GM23338 (cell line): ENCODE measurements at regions not wholly inside any gene's neighbourhood (a gene's known extent, or its start where the extent isn't known, plus 50 kb on each side); places are given as distances from the start of the nearest gene placed in this dataset.

Source experiments
- ATAC-seq: fragments of 200-7000 bp; cut with Tn5 transposase; 3 replicates; pipeline ENCODE4 v1.9.1; 2020
- DNase-seq: peaks from one replicate; pipeline ENCODE4 v3.0.0-alpha.2; 2015; ENCODE audit warnings: low spot score
- H2AFZ ChIP-seq: fragments of 200-600 bp; sonication (generic); 2 replicates; pipeline ENCODE4 v1.8.0; 2016; ENCODE audit warnings: antibody characterized with exemption, mild to moderate bottlenecking, moderate library complexity
- H3F3A ChIP-seq: fragments of 200-600 bp; sonication (generic); replicated peaks from 2 replicates; pipeline ENCODE4 v1.8.0; 2017; ENCODE audit warnings: antibody characterized with exemption, mixed run types, low read depth
- H3K27ac ChIP-seq: fragments of 200-600 bp; sonication (generic); 2 replicates; pipeline ENCODE4 v1.6.1; 2016; ENCODE audit warnings: low read depth
- H3K27me3 ChIP-seq: fragments of 200-600 bp; sonication (generic); 2 replicates; pipeline ENCODE4 v1.8.0; 2016; ENCODE audit warnings: mild to moderate bottlenecking, mixed run types, moderate library complexity; ENCODE audit not compliant: insufficient read depth
- H3K36me3 ChIP-seq: fragments of 200-600 bp; sonication (generic); 2 replicates; pipeline ENCODE4 v1.8.0; 2016; ENCODE audit warnings: mild to moderate bottlenecking; ENCODE audit not compliant: insufficient read depth
- H3K4me1 ChIP-seq: fragments of 200-600 bp; sonication (generic); 2 replicates; pipeline ENCODE4 v1.8.0; 2016; ENCODE audit warnings: mild to moderate bottlenecking, moderate library complexity; ENCODE audit not compliant: insufficient read depth
- H3K4me2 ChIP-seq: fragments of 200-600 bp; sonication (generic); 2 replicates; pipeline ENCODE4 v1.7.1; 2017; ENCODE audit warnings: mixed run types
- H3K4me3 ChIP-seq: fragments of 200-600 bp; sonication (generic); 2 replicates; pipeline ENCODE4 v1.6.1; 2016; ENCODE audit warnings: mixed run types
- H3K79me2 ChIP-seq: fragments of 200-600 bp; sonication (generic); replicated peaks from 2 replicates; pipeline ENCODE4 v1.8.0; 2017; ENCODE audit warnings: mild to moderate bottlenecking; ENCODE audit not compliant: insufficient read depth
- H3K9me2 ChIP-seq: fragments of 200-600 bp; sonication (generic); 2 replicates; pipeline ENCODE4 v1.8.0; 2017; ENCODE audit not compliant: insufficient read depth
- H4K20me1 ChIP-seq: fragments of 200-600 bp; sonication (generic); replicated peaks from 2 replicates; pipeline ENCODE4 v1.8.0; 2017; ENCODE audit warnings: mild to moderate bottlenecking; ENCODE audit not compliant: insufficient read depth
- H3K27ac Mint-ChIP-seq: 2 replicates; pipeline ENCODE4 v1.8.0; 2020; ENCODE audit warnings: inconsistent platforms, mild to moderate bottlenecking, moderate library complexity, mixed read lengths
- H3K27me3 Mint-ChIP-seq: 3 replicates; pipeline ENCODE4 v1.8.0; 2022; ENCODE audit warnings: low read depth, mild to moderate bottlenecking, moderate library complexity, mixed read lengths, inconsistent platforms; ENCODE audit not compliant: insufficient read depth, poor library complexity
- H3K36me3 Mint-ChIP-seq: 3 replicates; pipeline ENCODE4 v1.8.0; 2021; ENCODE audit warnings: low read depth, mild to moderate bottlenecking, inconsistent platforms, moderate library complexity, mixed read lengths
- H3K4me1 Mint-ChIP-seq: 3 replicates; pipeline ENCODE4 v1.8.0; 2020; ENCODE audit warnings: mild to moderate bottlenecking, inconsistent platforms, mixed read lengths
- H3K4me3 Mint-ChIP-seq: 3 replicates; pipeline ENCODE4 v1.8.0; 2021; ENCODE audit warnings: moderate library complexity, mild to moderate bottlenecking, inconsistent platforms, mixed read lengths
- H3K9me3 Mint-ChIP-seq: 3 replicates; pipeline ENCODE4 v1.8.0; 2020; ENCODE audit warnings: moderate library complexity, mild to moderate bottlenecking, inconsistent platforms, mixed read lengths
- CREB1 ChIP-seq: fragments of 250-450 bp; sonication (Bioruptor Pico); IDR thresholded peaks from 2 replicates; pipeline ENCODE4 v1.5.0; 2020; ENCODE audit warnings: low read depth, mild to moderate bottlenecking, moderate library complexity
- ETS1 ChIP-seq: IDR thresholded peaks from 2 replicates; pipeline ENCODE4 v1.6.1; 2016; ENCODE audit warnings: antibody characterized with exemption
- EZH2 ChIP-seq: fragments of 200-600 bp; sonication (generic); IDR thresholded peaks from one replicate; pipeline ENCODE4 v1.8.0; 2017; ENCODE audit warnings: antibody characterized with exemption, mild to moderate bottlenecking, low read depth; ENCODE audit not compliant: unreplicated experiment
- EZH2phosphoT487 ChIP-seq: fragments of 200-600 bp; sonication (generic); IDR thresholded peaks from one replicate; pipeline ENCODE4 v1.8.1; 2018; ENCODE audit warnings: antibody characterized with exemption; ENCODE audit not compliant: unreplicated experiment
- JUNB ChIP-seq: IDR thresholded peaks from one replicate; pipeline ENCODE4 v1.6.1; 2016; ENCODE audit warnings: antibody characterized with exemption; ENCODE audit not compliant: unreplicated experiment
- NANOG ChIP-seq: IDR thresholded peaks from 2 replicates; pipeline ENCODE4 v1.6.1; 2016; ENCODE audit warnings: antibody characterized with exemption, borderline replicate concordance
- POLR2AphosphoS5 ChIP-seq: IDR thresholded peaks from 2 replicates; pipeline ENCODE4 v1.6.1; 2016; ENCODE audit warnings: antibody characterized with exemption, low read depth
- STAT1 ChIP-seq: IDR thresholded peaks from one replicate; pipeline ENCODE4 v1.6.1; 2016; ENCODE audit warnings: antibody characterized with exemption; ENCODE audit not compliant: unreplicated experiment
- ZNF114 ChIP-seq: fragments of 250-450 bp; sonication (Bioruptor Pico); IDR thresholded peaks from 2 replicates; pipeline ENCODE4 v1.5.0; 2020; ENCODE audit warnings: mild to moderate bottlenecking, moderate library complexity
- ZNF331 ChIP-seq: fragments of 250-450 bp; sonication (Bioruptor Pico); IDR thresholded peaks from 2 replicates; pipeline ENCODE4 v1.5.0; 2020; ENCODE audit warnings: low read depth, mild to moderate bottlenecking, moderate library complexity
- ZNF462 ChIP-seq: fragments of 250-450 bp; sonication (Bioruptor Pico); IDR thresholded peaks from 2 replicates; pipeline ENCODE4 v1.5.0; 2020; ENCODE audit warnings: mild to moderate bottlenecking, moderate library complexity
- TF ChIP-seq, protein P1 (sequence below), 2 experiments: fragments of 200-600 bp in 1 of 2; sonication (generic) in 1 of 2; conservative IDR thresholded peaks; 2 replicates each; pipeline versions ENCODE4 v1.5.1 to v1.6.1; 2016 to 2017; ENCODE audit warnings: antibody characterized with exemption in 2 of 2, low read depth in 2 of 2, mild to moderate bottlenecking in 2 of 2, moderate library complexity in 1 of 2
- TF ChIP-seq, protein P2 (sequence below): IDR thresholded peaks from one replicate; pipeline ENCODE4 v1.6.1; 2018; ENCODE audit warnings: antibody characterized with exemption; ENCODE audit not compliant: unreplicated experiment

- no peaks in the 10 kb centered on the region for H4K20me1 ChIP-seq
- H3K9me3 Mint-ChIP-seq: no peaks in the 10 kb centered on the region
- no peak for ATAC-seq
- no peak overlapping the region for H3K27ac ChIP-seq
- H3K4me2 ChIP-seq: no peak overlapping the region
- H3K79me2 ChIP-seq: no peaks in the 10 kb centered on the region
- H3K27me3 ChIP-seq: no peaks in the 10 kb centered on the region
- H3K4me3 ChIP-seq: no peak overlapping the region
- H3K4me1 ChIP-seq: no peaks in the 10 kb centered on the region
- H3K27ac Mint-ChIP-seq: no peak overlapping the region
- H3K4me1 Mint-ChIP-seq: no peaks in the 10 kb centered on the region; the same call in 2 of the 3 replicates
- H2AFZ ChIP-seq: no peak overlapping the region
- H3K36me3 Mint-ChIP-seq: no peaks in the 10 kb centered on the region
- H3K4me3 Mint-ChIP-seq: no peak overlapping the region
- DNase-seq: no peak
- no peaks in the 10 kb centered on the region; the same call in 1 of the 2 replicates for H3K9me2 ChIP-seq
- H3F3A ChIP-seq: no peaks in the 10 kb centered on the region
- TF ChIP-seq EZH2: no peak
- TF ChIP-seq NANOG: no peak
- no peak for TF ChIP-seq POLR2AphosphoS5
- TF ChIP-seq, protein P1, sequence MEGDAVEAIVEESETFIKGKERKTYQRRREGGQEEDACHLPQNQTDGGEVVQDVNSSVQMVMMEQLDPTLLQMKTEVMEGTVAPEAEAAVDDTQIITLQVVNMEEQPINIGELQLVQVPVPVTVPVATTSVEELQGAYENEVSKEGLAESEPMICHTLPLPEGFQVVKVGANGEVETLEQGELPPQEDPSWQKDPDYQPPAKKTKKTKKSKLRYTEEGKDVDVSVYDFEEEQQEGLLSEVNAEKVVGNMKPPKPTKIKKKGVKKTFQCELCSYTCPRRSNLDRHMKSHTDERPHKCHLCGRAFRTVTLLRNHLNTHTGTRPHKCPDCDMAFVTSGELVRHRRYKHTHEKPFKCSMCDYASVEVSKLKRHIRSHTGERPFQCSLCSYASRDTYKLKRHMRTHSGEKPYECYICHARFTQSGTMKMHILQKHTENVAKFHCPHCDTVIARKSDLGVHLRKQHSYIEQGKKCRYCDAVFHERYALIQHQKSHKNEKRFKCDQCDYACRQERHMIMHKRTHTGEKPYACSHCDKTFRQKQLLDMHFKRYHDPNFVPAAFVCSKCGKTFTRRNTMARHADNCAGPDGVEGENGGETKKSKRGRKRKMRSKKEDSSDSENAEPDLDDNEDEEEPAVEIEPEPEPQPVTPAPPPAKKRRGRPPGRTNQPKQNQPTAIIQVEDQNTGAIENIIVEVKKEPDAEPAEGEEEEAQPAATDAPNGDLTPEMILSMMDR (conservative IDR thresholded peaks at IDR 0.05; ENCODE audit: low read depth in 2 of 2): no peak
- TF ChIP-seq ZNF331 (CRISPR knock-in tag): no peak
- TF ChIP-seq, protein P2, sequence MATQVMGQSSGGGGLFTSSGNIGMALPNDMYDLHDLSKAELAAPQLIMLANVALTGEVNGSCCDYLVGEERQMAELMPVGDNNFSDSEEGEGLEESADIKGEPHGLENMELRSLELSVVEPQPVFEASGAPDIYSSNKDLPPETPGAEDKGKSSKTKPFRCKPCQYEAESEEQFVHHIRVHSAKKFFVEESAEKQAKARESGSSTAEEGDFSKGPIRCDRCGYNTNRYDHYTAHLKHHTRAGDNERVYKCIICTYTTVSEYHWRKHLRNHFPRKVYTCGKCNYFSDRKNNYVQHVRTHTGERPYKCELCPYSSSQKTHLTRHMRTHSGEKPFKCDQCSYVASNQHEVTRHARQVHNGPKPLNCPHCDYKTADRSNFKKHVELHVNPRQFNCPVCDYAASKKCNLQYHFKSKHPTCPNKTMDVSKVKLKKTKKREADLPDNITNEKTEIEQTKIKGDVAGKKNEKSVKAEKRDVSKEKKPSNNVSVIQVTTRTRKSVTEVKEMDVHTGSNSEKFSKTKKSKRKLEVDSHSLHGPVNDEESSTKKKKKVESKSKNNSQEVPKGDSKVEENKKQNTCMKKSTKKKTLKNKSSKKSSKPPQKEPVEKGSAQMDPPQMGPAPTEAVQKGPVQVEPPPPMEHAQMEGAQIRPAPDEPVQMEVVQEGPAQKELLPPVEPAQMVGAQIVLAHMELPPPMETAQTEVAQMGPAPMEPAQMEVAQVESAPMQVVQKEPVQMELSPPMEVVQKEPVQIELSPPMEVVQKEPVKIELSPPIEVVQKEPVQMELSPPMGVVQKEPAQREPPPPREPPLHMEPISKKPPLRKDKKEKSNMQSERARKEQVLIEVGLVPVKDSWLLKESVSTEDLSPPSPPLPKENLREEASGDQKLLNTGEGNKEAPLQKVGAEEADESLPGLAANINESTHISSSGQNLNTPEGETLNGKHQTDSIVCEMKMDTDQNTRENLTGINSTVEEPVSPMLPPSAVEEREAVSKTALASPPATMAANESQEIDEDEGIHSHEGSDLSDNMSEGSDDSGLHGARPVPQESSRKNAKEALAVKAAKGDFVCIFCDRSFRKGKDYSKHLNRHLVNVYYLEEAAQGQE: no peak
- TF ChIP-seq ZNF114 (CRISPR knock-in tag): no peak
- no peak for TF ChIP-seq JUNB
- no peak for TF ChIP-seq CREB1
- no peak for TF ChIP-seq ETS1
- TF ChIP-seq ZNF462 (CRISPR knock-in tag): no peak
- no peak for TF ChIP-seq EZH2phosphoT487
- no peak for TF ChIP-seq STAT1
- no peaks in the 10 kb centered on the region for H3K36me3 ChIP-seq
- peaks cover 3% of the 10 kb centered on the region for H3K27me3 Mint-ChIP-seq
These were observed 52.9 kb upstream of the DEFB112 start for GRCh38 chr6:50102676-50103075.
